ENCODE measurements at regions not wholly inside any gene's neighbourhood (a gene's known extent, or its start where the extent isn't known, plus 50 kb on each side); places are given as distances from the start of the nearest gene placed in this dataset.

- H3K27ac Mint-ChIP-seq = no peak overlapping the region
- DNase-seq = no peak
These were observed 298.8 kb downstream of the SP3 start for GRCh38 chr2:173666171-173666888.

GRCh38 chr2:173667014-173667413 lies 298.2 kb downstream of the SP3 start:
- no peak for TF ChIP-seq CTCF (conservative IDR thresholded peaks at IDR 0.05)
- H3K27me3 ChIP-seq (ENCODE audit: control insufficient read depth, insufficient read depth, low read length, poor library complexity, severe bottlenecking) = no peaks in the 10 kb centered on the region
- no peaks in the 10 kb centered on the region for H3K36me3 Mint-ChIP-seq (ENCODE audit: low read depth)
- no peak overlapping the region for H3K4me3 ChIP-seq (ENCODE audit: low read length)
- H3K4me1 Mint-ChIP-seq = peaks cover 12% of the 10 kb centered on the region
- H3K27me3 Mint-ChIP-seq (ENCODE audit: insufficient read depth) = no peaks in the 10 kb centered on the region
- no peak overlapping the region for H3K9ac ChIP-seq (ENCODE audit: extremely low read depth, low read length, poor library complexity, severe bottlenecking)
- H3K4me3 Mint-ChIP-seq = no peak overlapping the region
- H3K9me3 Mint-ChIP-seq = no peaks in the 10 kb centered on the region
- peak overlapping the region; percentile 52 for H3K27ac Mint-ChIP-seq
- H3K4me1 ChIP-seq (ENCODE audit: control insufficient read depth, insufficient read depth, low read length) = peaks cover 2% of the 10 kb centered on the region
- H3K27ac ChIP-seq (ENCODE audit: low read depth, low read length) = peak overlapping the region; percentile 42
- WGBS, 2 experiments (ENCODE audit: insufficient coverage in 1 of 2, insufficient read length in 1 of 2) = 85 to 86% methylated on average over 2 to 3 of the region's 3 CpGs
- no peaks in the 10 kb centered on the region for H3K36me3 ChIP-seq (ENCODE audit: control insufficient read depth, insufficient read depth, low read length)
- no peaks in the 10 kb centered on the region for H3K9me3 ChIP-seq (ENCODE audit: control insufficient read depth, low read length)
- no peak for DNase-seq

More at GRCh38 chr2:173666171-173666888, 298.8 kb downstream of the SP3 start:
- Mint-ChIP-seq H3K36me3 (ENCODE audit: low read depth) (no peaks in the 10 kb centered on the region), H3K4me3 (no peak overlapping the region), H3K27me3 (ENCODE audit: insufficient read depth) (no peaks in the 10 kb centered on the region), H3K9me3 (no peaks in the 10 kb centered on the region), H3K4me1 (peaks cover 12% of the 10 kb centered on the region)
- H3K4me1 ChIP-seq (ENCODE audit: control insufficient read depth, insufficient read depth, low read length) = peaks cover 2% of the 10 kb centered on the region
- no peak overlapping the region for H3K27ac ChIP-seq (ENCODE audit: low read depth, low read length)
- no peak overlapping the region for H3K9ac ChIP-seq (ENCODE audit: extremely low read depth, low read length, poor library complexity, severe bottlenecking)
- H3K36me3 ChIP-seq (ENCODE audit: control insufficient read depth, insufficient read depth, low read length) = no peaks in the 10 kb centered on the region
- no peak overlapping the region for H3K4me3 ChIP-seq (ENCODE audit: low read length)
- no peaks in the 10 kb centered on the region for H3K27me3 ChIP-seq (ENCODE audit: control insufficient read depth, insufficient read depth, low read length, poor library complexity, severe bottlenecking)
- no peak for TF ChIP-seq CTCF (conservative IDR thresholded peaks at IDR 0.05)
- WGBS, 2 experiments (ENCODE audit: insufficient coverage in 1 of 2, insufficient read length in 1 of 2) = 82 to 85% methylated on average over 2 to 8 of the region's 8 CpGs
- no peaks in the 10 kb centered on the region for H3K9me3 ChIP-seq (ENCODE audit: control insufficient read depth, low read length)

- H3K27me3 Mint-ChIP-seq (ENCODE audit: insufficient read depth) = no peaks in the 10 kb centered on the region
- H3K4me3 Mint-ChIP-seq = no peak overlapping the region
- Histone ChIP-seq H3K27me3 (ENCODE audit: control insufficient read depth, insufficient read depth, low read length, poor library complexity, severe bottlenecking) (no peaks in the 10 kb centered on the region), H3K9me3 (ENCODE audit: control insufficient read depth, low read length) (no peaks in the 10 kb centered on the region), H3K36me3 (ENCODE audit: control insufficient read depth, insufficient read depth, low read length) (no peaks in the 10 kb centered on the region), H3K4me1 (ENCODE audit: control insufficient read depth, insufficient read depth, low read length) (peaks cover 2% of the 10 kb centered on the region), H3K27ac (ENCODE audit: low read depth, low read length) (peak overlapping the region; percentile 42), H3K4me3 (ENCODE audit: low read length) (no peak overlapping the region), H3K9ac (ENCODE audit: extremely low read depth, low read length, poor library complexity, severe bottlenecking) (no peak overlapping the region)
- no peak for DNase-seq
- 100% methylated on average over 1 of the region's 2 CpGs for WGBS, 2 experiments (ENCODE audit: insufficient coverage in 1 of 2, insufficient read length in 1 of 2)
- H3K9me3 Mint-ChIP-seq = no peaks in the 10 kb centered on the region
- H3K4me1 Mint-ChIP-seq = peaks cover 12% of the 10 kb centered on the region
- H3K36me3 Mint-ChIP-seq (ENCODE audit: low read depth) = no peaks in the 10 kb centered on the region
- no peak for TF ChIP-seq CTCF (conservative IDR thresholded peaks at IDR 0.05)
- peak overlapping the region; percentile 52 for H3K27ac Mint-ChIP-seq
These were observed 297.8 kb downstream of the SP3 start for GRCh38 chr2:173667415-173667814.
